Vagina (tissue), 2 donors: ENCODE measurements at regions not wholly inside any gene's neighbourhood (a gene's known extent, or its start where the extent isn't known, plus 50 kb on each side); places are given as distances from the start of the nearest gene placed in this dataset.
"Not testable (repeated sequence)": the region's sequence is repeated elsewhere in the genome, so short reads cannot be mapped to it uniquely, and the experiment has no call there.

Experiments used
- DNase-seq, 2 donors: peaks; one replicate each; pipeline ENCODE4 v3.0.0-alpha.2; 2017; ENCODE audit errors: extremely low spot score in 2 of 2
- H3K27ac ChIP-seq: fragments of 200-600 bp; sonication (generic); one replicate; pipeline ENCODE4 v1.5.1; 2019
- H3K27me3 ChIP-seq: fragments of 200-600 bp; sonication (generic); one replicate; pipeline ENCODE4 v1.5.1; 2019
- H3K36me3 ChIP-seq, 2 donors: fragments of 200-600 bp; sonication (generic); one replicate each; pipeline ENCODE4 v1.5.1; 2017 to 2019
- H3K4me1 ChIP-seq: fragments of 200-600 bp; sonication (generic); one replicate; pipeline ENCODE4 v1.5.1; 2019
- H3K4me3 ChIP-seq, 2 donors: fragments of 200-600 bp; sonication (generic); 1 replicate in 1 of 2; 2 replicates in 1 of 2; pipeline ENCODE4 v1.5.1; 2016 to 2019
- H3K9me3 ChIP-seq: fragments of 200-600 bp; sonication (generic); one replicate; pipeline ENCODE4 v1.5.1; 2019
- intact Hi-C: fragments of 100-400 bp; cut with DNase I; formaldehyde crosslinking; loops from one replicate; pipeline ENCODE4 v1.15.1; 2023

- H3K27ac ChIP-seq, H3K4me3 ChIP-seq, DNase-seq, intact Hi-C loops, H3K9me3 ChIP-seq, H3K27me3 ChIP-seq, H3K36me3 ChIP-seq, H3K4me1 ChIP-seq: not testable (repeated sequence)
These were observed 95.4 kb upstream of the SEC22B start for GRCh38 chr1:120271561-120272221.

- DNase-seq, H3K4me3 ChIP-seq, H3K27ac ChIP-seq, H3K9me3 ChIP-seq, H3K27me3 ChIP-seq, H3K4me1 ChIP-seq, intact Hi-C loops, H3K36me3 ChIP-seq: not testable (repeated sequence)
These were observed 91.7 kb upstream of the SEC22B start for GRCh38 chr1:120267894-120268551.

- intact Hi-C loops, H3K9me3 ChIP-seq, H3K27ac ChIP-seq, H3K27me3 ChIP-seq, DNase-seq, H3K4me3 ChIP-seq, H3K36me3 ChIP-seq, H3K4me1 ChIP-seq: not testable (repeated sequence)
These were observed 88.2 kb upstream of the SEC22B start for GRCh38 chr1:120264564-120264963.

GRCh38 chr1:120262791-120263751, 86.8 kb upstream of the SEC22B start:
- H3K27me3 ChIP-seq, intact Hi-C loops, H3K9me3 ChIP-seq, H3K27ac ChIP-seq, H3K4me1 ChIP-seq, DNase-seq, H3K4me3 ChIP-seq, H3K36me3 ChIP-seq: not testable (repeated sequence)

GRCh38 chr1:120257778-120258105, 81.4 kb upstream of the SEC22B start:
- H3K4me1 ChIP-seq, H3K4me3 ChIP-seq, H3K27ac ChIP-seq, H3K27me3 ChIP-seq, H3K9me3 ChIP-seq, intact Hi-C loops, DNase-seq, H3K36me3 ChIP-seq: not testable (repeated sequence)

GRCh38 chr1:120257064-120257777, 80.9 kb upstream of the SEC22B start:
- H3K27me3 ChIP-seq, DNase-seq, H3K9me3 ChIP-seq, H3K4me1 ChIP-seq, H3K4me3 ChIP-seq, intact Hi-C loops, H3K36me3 ChIP-seq, H3K27ac ChIP-seq: not testable (repeated sequence)

- H3K4me3 ChIP-seq, intact Hi-C loops, H3K27me3 ChIP-seq, DNase-seq, H3K4me1 ChIP-seq, H3K9me3 ChIP-seq, H3K36me3 ChIP-seq, H3K27ac ChIP-seq: not testable (repeated sequence)
These were observed 74.4 kb upstream of the SEC22B start for GRCh38 chr1:120250756-120251155.

GRCh38 chr1:120248726-120249427, 72.6 kb upstream of the SEC22B start:
- H3K36me3 ChIP-seq, DNase-seq, H3K27ac ChIP-seq, H3K9me3 ChIP-seq, intact Hi-C loops, H3K4me1 ChIP-seq, H3K4me3 ChIP-seq, H3K27me3 ChIP-seq: not testable (repeated sequence)

GRCh38 chr1:120248203-120248602, 71.9 kb upstream of the SEC22B start:
- H3K27me3 ChIP-seq, H3K4me1 ChIP-seq, H3K27ac ChIP-seq, H3K9me3 ChIP-seq, H3K4me3 ChIP-seq, DNase-seq, H3K36me3 ChIP-seq, intact Hi-C loops: not testable (repeated sequence)

- not testable (repeated sequence) for H3K9me3 ChIP-seq
These were observed 67.5 kb upstream of the SEC22B start for GRCh38 chr1:120243867-120244266.

GRCh38 chr1:120242582-120242981, 66.3 kb upstream of the SEC22B start:
- intact Hi-C loops, H3K36me3 ChIP-seq, DNase-seq, H3K4me1 ChIP-seq, H3K4me3 ChIP-seq, H3K27me3 ChIP-seq, H3K9me3 ChIP-seq, H3K27ac ChIP-seq: not testable (repeated sequence)

More at GRCh38 chr1:120243867-120244266, 67.5 kb upstream of the SEC22B start:
- intact Hi-C loops, H3K36me3 ChIP-seq, DNase-seq, H3K27ac ChIP-seq, H3K27me3 ChIP-seq, H3K4me1 ChIP-seq, H3K4me3 ChIP-seq: not testable (repeated sequence)

GRCh38 chr1:120241868-120242267, 65.5 kb upstream of the SEC22B start:
- intact Hi-C loops, H3K9me3 ChIP-seq, H3K4me3 ChIP-seq, H3K27ac ChIP-seq, H3K4me1 ChIP-seq, DNase-seq, H3K36me3 ChIP-seq, H3K27me3 ChIP-seq: not testable (repeated sequence)
